ENCODE measurements at regions not wholly inside any gene's neighbourhood (a gene's known extent, or its start where the extent isn't known, plus 50 kb on each side); places are given as distances from the start of the nearest gene placed in this dataset.

DNA sequence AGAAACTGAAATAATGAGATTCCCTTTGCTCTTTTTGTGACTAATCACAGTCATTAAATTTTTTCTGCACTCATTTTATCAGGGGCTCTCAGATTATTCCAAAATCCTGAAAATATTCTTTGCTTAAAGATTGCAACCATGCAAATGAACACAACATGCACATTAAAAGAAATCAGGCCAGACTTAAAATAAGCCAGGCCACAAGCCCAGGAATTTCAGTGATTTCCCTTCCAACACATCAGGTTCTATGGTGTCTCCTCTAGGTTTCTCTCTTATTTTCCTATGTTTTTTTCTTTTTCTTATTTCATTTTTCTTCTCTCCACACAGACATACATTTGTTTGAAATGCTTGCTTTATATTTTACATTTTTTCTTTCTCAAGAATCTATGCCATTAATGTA is 65.3 kb downstream of the NIBAN1 start:
- Histone ChIP-seq H4K8ac (ENCODE audit: low read depth, low read length) (no peak overlapping the region), H3K9me3 (replicated peaks in 1 of 2; ENCODE audit: control insufficient read depth in 2 of 2, insufficient read depth in 1 of 2, low read depth in 1 of 2, low read length in 2 of 2) (no peaks in the 10 kb centered on the region), H3K36me3 (replicated peaks in 1 of 2; ENCODE audit: control insufficient read depth in 2 of 2, insufficient read depth in 2 of 2, low read length in 2 of 2) (no peaks in the 10 kb centered on the region), H3K27ac (replicated peaks; ENCODE audit: low read length) (no peak overlapping the region), H2BK12ac (ENCODE audit: low read length) (no peak overlapping the region), H3K4me1 (ENCODE audit: control insufficient read depth in 2 of 2, insufficient read depth in 1 of 2, low read depth in 1 of 2, low read length in 2 of 2) (peaks cover 0 to 1% of the 10 kb centered on the region in 2 donors), H3K9ac (ENCODE audit: low read depth, low read length, poor library complexity) (no peak overlapping the region), H2BK5ac (ENCODE audit: low read length) (no peak overlapping the region), H3K4me2 (ENCODE audit: insufficient read depth, low read length, poor library complexity, severe bottlenecking) (no peak overlapping the region), H3K27me3 (ENCODE audit: control insufficient read depth in 3 of 3, insufficient read depth in 3 of 3, low read depth in 1 of 3, low read length in 3 of 3) (no peaks in the 10 kb centered on the region), H2AK5ac (ENCODE audit: low read depth, low read length) (no peak overlapping the region), H3K14ac (ENCODE audit: low read length) (no peak overlapping the region), H2BK15ac (ENCODE audit: low read length) (no peak overlapping the region), H3K4me3 (ENCODE audit: low read length in 2 of 2) (no peak overlapping the region), H3K23ac (ENCODE audit: low read depth, low read length, poor library complexity) (no peak overlapping the region), H4K91ac (ENCODE audit: low read depth, low read length, poor library complexity) (no peak overlapping the region), H2AFZ (ENCODE audit: low read length) (no peak overlapping the region), H3K79me1 (ENCODE audit: low read depth, low read length) (no peaks in the 10 kb centered on the region), H2BK120ac (ENCODE audit: low read depth, low read length) (no peak overlapping the region), H3K4ac (ENCODE audit: low read length) (no peak overlapping the region), H3K18ac (ENCODE audit: low read length) (no peak overlapping the region)
- no peak for DNase-seq (ENCODE audit: low spot score)

DNA sequence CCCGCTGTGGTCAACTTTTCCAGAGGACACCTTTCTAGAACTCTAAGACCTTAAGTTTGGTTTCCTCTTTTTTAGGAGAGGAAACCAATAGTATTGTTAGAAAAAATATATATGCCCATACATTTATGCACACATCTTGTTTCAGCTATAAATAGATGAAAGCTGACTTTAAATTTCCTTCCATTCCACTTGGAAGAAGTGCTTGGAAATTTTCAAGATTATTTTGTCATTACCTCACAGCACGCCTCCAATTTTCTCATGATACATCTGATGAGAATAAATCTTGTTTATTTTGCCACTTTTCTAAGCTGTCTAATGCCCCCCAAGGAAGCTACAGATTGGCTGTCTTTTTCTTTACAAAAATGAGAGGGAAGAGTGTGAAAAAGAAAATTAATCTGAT is 65.8 kb downstream of the NIBAN1 start:
- Histone ChIP-seq H2AFZ (ENCODE audit: low read length) (no peak overlapping the region), H3K9ac (ENCODE audit: low read depth, low read length, poor library complexity) (no peak overlapping the region), H2BK5ac (ENCODE audit: low read length) (no peak overlapping the region), H3K4me3 (ENCODE audit: low read length in 2 of 2) (no peak overlapping the region), H3K27ac (replicated peaks; ENCODE audit: low read length) (no peak overlapping the region), H3K27me3 (ENCODE audit: control insufficient read depth in 3 of 3, insufficient read depth in 3 of 3, low read depth in 1 of 3, low read length in 3 of 3) (no peaks in the 10 kb centered on the region), H3K79me1 (ENCODE audit: low read depth, low read length) (no peaks in the 10 kb centered on the region), H2BK12ac (ENCODE audit: low read length) (no peak overlapping the region), H3K14ac (ENCODE audit: low read length) (no peak overlapping the region), H3K4me1 (ENCODE audit: control insufficient read depth in 2 of 2, insufficient read depth in 1 of 2, low read depth in 1 of 2, low read length in 2 of 2) (peaks cover 0 to 1% of the 10 kb centered on the region in 2 donors), H4K8ac (ENCODE audit: low read depth, low read length) (no peak overlapping the region), H2BK120ac (ENCODE audit: low read depth, low read length) (no peak overlapping the region), H3K9me3 (replicated peaks in 1 of 2; ENCODE audit: control insufficient read depth in 2 of 2, insufficient read depth in 1 of 2, low read depth in 1 of 2, low read length in 2 of 2) (no peaks in the 10 kb centered on the region), H2BK15ac (ENCODE audit: low read length) (no peak overlapping the region), H3K4ac (ENCODE audit: low read length) (no peak overlapping the region), H3K36me3 (replicated peaks in 1 of 2; ENCODE audit: control insufficient read depth in 2 of 2, insufficient read depth in 2 of 2, low read length in 2 of 2) (no peaks in the 10 kb centered on the region), H4K91ac (ENCODE audit: low read depth, low read length, poor library complexity) (no peak overlapping the region), H3K23ac (ENCODE audit: low read depth, low read length, poor library complexity) (no peak overlapping the region), H2AK5ac (ENCODE audit: low read depth, low read length) (no peak overlapping the region), H3K4me2 (ENCODE audit: insufficient read depth, low read length, poor library complexity, severe bottlenecking) (no peak overlapping the region), H3K18ac (ENCODE audit: low read length) (no peak overlapping the region)
- DNase-seq (ENCODE audit: low spot score) = no peak
- no CpG with 5 or more reads among the region's 2 CpGs for WGBS, 2 donors (ENCODE audit: extremely low coverage in 2 of 2, insufficient read length in 2 of 2, insufficient replicate concordance in 1 of 2)

DNA sequence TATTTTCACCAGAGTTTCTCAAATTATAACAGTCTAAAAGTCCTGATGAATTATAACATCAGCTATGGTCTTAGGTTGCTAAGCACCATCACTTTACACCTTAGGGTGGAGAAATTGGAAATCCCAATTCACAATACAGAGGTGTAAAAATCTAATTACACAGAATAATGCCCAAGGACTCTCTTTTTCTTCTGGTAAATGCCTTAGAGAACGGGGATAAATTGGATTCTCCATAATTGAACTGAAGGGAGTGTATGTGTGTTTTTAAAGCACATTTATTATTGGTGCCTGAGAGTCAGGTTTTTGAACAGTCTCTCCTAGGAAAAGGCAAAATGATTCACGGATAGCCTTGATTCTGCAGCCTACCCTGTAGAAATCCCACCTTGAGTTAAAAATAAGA is 66.8 kb downstream of the NIBAN1 start:
- Histone ChIP-seq H2BK5ac (ENCODE audit: low read length) (no peak overlapping the region), H2BK12ac (ENCODE audit: low read length) (no peak overlapping the region), H3K4me1 (ENCODE audit: control insufficient read depth in 2 of 2, insufficient read depth in 1 of 2, low read depth in 1 of 2, low read length in 2 of 2) (peaks cover 0 to 1% of the 10 kb centered on the region in 2 donors), H4K8ac (ENCODE audit: low read depth, low read length) (no peak overlapping the region), H3K4me3 (ENCODE audit: low read length in 2 of 2) (no peak overlapping the region), H3K4ac (ENCODE audit: low read length) (no peak overlapping the region), H3K79me1 (ENCODE audit: low read depth, low read length) (no peaks in the 10 kb centered on the region), H3K14ac (ENCODE audit: low read length) (no peak overlapping the region), H2AFZ (ENCODE audit: low read length) (no peak overlapping the region), H3K9ac (ENCODE audit: low read depth, low read length, poor library complexity) (no peak overlapping the region), H2BK15ac (ENCODE audit: low read length) (no peak overlapping the region), H3K23ac (ENCODE audit: low read depth, low read length, poor library complexity) (no peak overlapping the region), H3K27me3 (ENCODE audit: control insufficient read depth in 3 of 3, insufficient read depth in 3 of 3, low read depth in 1 of 3, low read length in 3 of 3) (no peaks in the 10 kb centered on the region), H3K18ac (ENCODE audit: low read length) (no peak overlapping the region), H3K4me2 (ENCODE audit: insufficient read depth, low read length, poor library complexity, severe bottlenecking) (no peak overlapping the region), H2BK120ac (ENCODE audit: low read depth, low read length) (no peak overlapping the region), H2AK5ac (ENCODE audit: low read depth, low read length) (no peak overlapping the region), H3K9me3 (replicated peaks in 1 of 2; ENCODE audit: control insufficient read depth in 2 of 2, insufficient read depth in 1 of 2, low read depth in 1 of 2, low read length in 2 of 2) (no peaks in the 10 kb centered on the region), H3K36me3 (replicated peaks in 1 of 2; ENCODE audit: control insufficient read depth in 2 of 2, insufficient read depth in 2 of 2, low read length in 2 of 2) (no peaks in the 10 kb centered on the region), H4K91ac (ENCODE audit: low read depth, low read length, poor library complexity) (no peak overlapping the region), H3K27ac (replicated peaks; ENCODE audit: low read length) (no peak overlapping the region)
- DNase-seq (ENCODE audit: low spot score) = no peak
- WGBS, 2 donors (ENCODE audit: extremely low coverage in 2 of 2, insufficient read length in 2 of 2, insufficient replicate concordance in 1 of 2) = no CpG with 5 or more reads among the region's 2 CpGs

- H2BK120ac ChIP-seq (ENCODE audit: low read depth, low read length) = no peak overlapping the region
- no peak overlapping the region for H4K8ac ChIP-seq (ENCODE audit: low read depth, low read length)
- no peak overlapping the region for H2AK5ac ChIP-seq (ENCODE audit: low read depth, low read length)
- H3K9me3 ChIP-seq (replicated peaks in 1 of 2; ENCODE audit: control insufficient read depth in 2 of 2, insufficient read depth in 1 of 2, low read depth in 1 of 2, low read length in 2 of 2) = no peaks in the 10 kb centered on the region
- H3K36me3 ChIP-seq (replicated peaks in 1 of 2; ENCODE audit: control insufficient read depth in 2 of 2, insufficient read depth in 2 of 2, low read length in 2 of 2) = no peaks in the 10 kb centered on the region
- no peak for DNase-seq (ENCODE audit: low spot score)
- H3K23ac ChIP-seq (ENCODE audit: low read depth, low read length, poor library complexity) = no peak overlapping the region
- no peak overlapping the region for H4K91ac ChIP-seq (ENCODE audit: low read depth, low read length, poor library complexity)
- no CpG with 5 or more reads among the region's 1 CpG for WGBS, 2 donors (ENCODE audit: extremely low coverage in 2 of 2, insufficient read length in 2 of 2, insufficient replicate concordance in 1 of 2)
- no peaks in the 10 kb centered on the region for H3K79me1 ChIP-seq (ENCODE audit: low read depth, low read length)
- H3K18ac ChIP-seq (ENCODE audit: low read length) = no peak overlapping the region
- no peak overlapping the region for H3K9ac ChIP-seq (ENCODE audit: low read depth, low read length, poor library complexity)
- no peak overlapping the region for H2BK5ac ChIP-seq (ENCODE audit: low read length)
- H3K4me2 ChIP-seq (ENCODE audit: insufficient read depth, low read length, poor library complexity, severe bottlenecking) = no peak overlapping the region
- no peak overlapping the region for H3K4ac ChIP-seq (ENCODE audit: low read length)
- no peak overlapping the region for H3K4me3 ChIP-seq (ENCODE audit: low read length in 2 of 2)
- H2BK12ac ChIP-seq (ENCODE audit: low read length) = no peak overlapping the region
- peaks cover 0 to 1% of the 10 kb centered on the region in 2 donors for H3K4me1 ChIP-seq (ENCODE audit: control insufficient read depth in 2 of 2, insufficient read depth in 1 of 2, low read depth in 1 of 2, low read length in 2 of 2)
- H3K14ac ChIP-seq (ENCODE audit: low read length) = no peak overlapping the region
- H3K27me3 ChIP-seq (ENCODE audit: control insufficient read depth in 3 of 3, insufficient read depth in 3 of 3, low read depth in 1 of 3, low read length in 3 of 3) = no peaks in the 10 kb centered on the region
- H2AFZ ChIP-seq (ENCODE audit: low read length) = no peak overlapping the region
- H3K27ac ChIP-seq (replicated peaks; ENCODE audit: low read length) = no peak overlapping the region
- H2BK15ac ChIP-seq (ENCODE audit: low read length) = no peak overlapping the region
Observed at GRCh38 chr1:184906761-184907160, 67.5 kb downstream of the NIBAN1 start.

Measured in neuronal stem cell (in vitro differentiated cells).